Stomach (tissue), 4 donors: ENCODE measurements at regions not wholly inside any gene's neighbourhood (a gene's known extent, or its start where the extent isn't known, plus 50 kb on each side); places are given as distances from the start of the nearest gene placed in this dataset.

Experiments used
- POLR2A ChIP-seq, 4 donors: fragments of 450-650 bp; IDR thresholded peaks; one replicate each; pipeline ENCODE4 v1.6.1; 2016; ENCODE audit warnings: antibody characterized with exemption in 4 of 4, control low read depth in 2 of 4, mild to moderate bottlenecking in 1 of 4, moderate library complexity in 1 of 4
- TF ChIP-seq, protein P1 (sequence below), 7 experiments: fragments of 450-650 bp in 4 of 7; fragments of 200-600 bp in 3 of 7; sonication (generic) in 3 of 7; IDR thresholded peaks; one replicate each; pipeline ENCODE4 v1.5.1; 2016 to 2019; ENCODE audit warnings: antibody characterized with exemption in 7 of 7, control low read depth in 2 of 7, mild to moderate bottlenecking in 1 of 7

DNA sequence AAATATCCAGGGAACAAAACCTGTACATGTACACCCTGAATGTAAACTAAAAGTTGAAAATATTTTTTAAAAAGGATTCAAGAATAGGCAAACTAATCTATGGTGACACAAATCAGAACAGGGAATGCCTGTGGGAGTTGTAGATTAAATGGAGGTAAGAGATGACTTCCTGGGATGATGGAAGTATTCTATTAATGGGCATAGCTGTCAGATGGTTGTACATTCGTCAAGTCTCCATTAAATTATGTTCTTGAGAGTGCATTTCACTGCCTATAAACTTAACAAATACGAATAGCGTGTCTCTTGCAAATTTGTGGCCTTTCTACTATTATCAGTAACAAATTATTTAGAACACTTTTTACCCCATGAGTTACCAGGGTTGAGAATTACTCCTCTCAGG lies 207.0 kb downstream of the HNMT start:
- TF ChIP-seq, protein P1, sequence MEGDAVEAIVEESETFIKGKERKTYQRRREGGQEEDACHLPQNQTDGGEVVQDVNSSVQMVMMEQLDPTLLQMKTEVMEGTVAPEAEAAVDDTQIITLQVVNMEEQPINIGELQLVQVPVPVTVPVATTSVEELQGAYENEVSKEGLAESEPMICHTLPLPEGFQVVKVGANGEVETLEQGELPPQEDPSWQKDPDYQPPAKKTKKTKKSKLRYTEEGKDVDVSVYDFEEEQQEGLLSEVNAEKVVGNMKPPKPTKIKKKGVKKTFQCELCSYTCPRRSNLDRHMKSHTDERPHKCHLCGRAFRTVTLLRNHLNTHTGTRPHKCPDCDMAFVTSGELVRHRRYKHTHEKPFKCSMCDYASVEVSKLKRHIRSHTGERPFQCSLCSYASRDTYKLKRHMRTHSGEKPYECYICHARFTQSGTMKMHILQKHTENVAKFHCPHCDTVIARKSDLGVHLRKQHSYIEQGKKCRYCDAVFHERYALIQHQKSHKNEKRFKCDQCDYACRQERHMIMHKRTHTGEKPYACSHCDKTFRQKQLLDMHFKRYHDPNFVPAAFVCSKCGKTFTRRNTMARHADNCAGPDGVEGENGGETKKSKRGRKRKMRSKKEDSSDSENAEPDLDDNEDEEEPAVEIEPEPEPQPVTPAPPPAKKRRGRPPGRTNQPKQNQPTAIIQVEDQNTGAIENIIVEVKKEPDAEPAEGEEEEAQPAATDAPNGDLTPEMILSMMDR (IDR thresholded peaks at IDR 0.05): no peak
- no peak for TF ChIP-seq POLR2A (IDR thresholded peaks at IDR 0.05)
